ENCODE measurements at regions not wholly inside any gene's neighbourhood (a gene's known extent, or its start where the extent isn't known, plus 50 kb on each side); places are given as distances from the start of the nearest gene placed in this dataset.

DNA sequence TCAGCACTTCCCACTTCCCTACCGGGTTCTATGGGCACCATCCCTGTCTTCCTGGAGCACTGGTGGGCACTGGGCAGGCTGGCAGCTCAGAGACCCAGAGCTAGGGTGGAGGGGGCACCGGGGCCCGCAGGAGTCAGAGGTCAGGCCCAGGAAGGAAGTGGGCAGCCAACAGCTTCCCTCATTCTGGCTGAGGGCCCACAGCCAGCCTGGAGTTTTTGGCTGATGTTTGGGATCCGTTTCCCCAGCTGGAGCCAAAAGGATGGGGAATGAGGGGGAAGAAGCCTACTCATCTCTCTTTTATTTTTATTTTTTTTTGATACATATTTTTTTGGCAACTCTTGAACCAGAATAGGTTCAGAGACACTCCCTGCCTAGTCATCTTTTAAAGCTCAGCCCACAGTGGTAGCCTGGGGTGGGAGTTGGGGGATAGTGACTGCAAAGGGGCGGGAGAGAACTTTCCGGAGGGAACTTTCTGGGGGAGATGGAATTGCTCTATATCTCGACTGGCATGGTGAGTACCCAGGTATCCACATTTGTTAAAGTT is 54.2 kb upstream of the MLN start:
- H3F3A ChIP-seq (ENCODE audit: control insufficient read depth, insufficient read depth): no peaks in the 10 kb centered on the region
- H3K4me3 ChIP-seq (ENCODE audit: low read length): no peak overlapping the region
- no peaks in the 10 kb centered on the region for H3K79me2 ChIP-seq (ENCODE audit: control insufficient read depth, low read length)
- H4K20me1 ChIP-seq (ENCODE audit: control insufficient read depth, insufficient read depth, low read depth, low read length): 0 out of 2 replicates have a peak, but pooled peaks cover 6% of the 10 kb centered on the region
- no peaks in the 10 kb centered on the region for H3K36me3 ChIP-seq (ENCODE audit: control insufficient read depth, low read length)
- H3K9me3 ChIP-seq (ENCODE audit: control insufficient read depth, insufficient read depth, low read length): no peaks in the 10 kb centered on the region
- no peak overlapping the region for H3K4me2 ChIP-seq (ENCODE audit: low read length)
- H3K4me1 ChIP-seq (ENCODE audit: control insufficient read depth, low read length): peaks cover 11% of the 10 kb centered on the region
- H3K27ac ChIP-seq (ENCODE audit: low read depth, low read length): no peak overlapping the region
- TF ChIP-seq, protein P1, sequence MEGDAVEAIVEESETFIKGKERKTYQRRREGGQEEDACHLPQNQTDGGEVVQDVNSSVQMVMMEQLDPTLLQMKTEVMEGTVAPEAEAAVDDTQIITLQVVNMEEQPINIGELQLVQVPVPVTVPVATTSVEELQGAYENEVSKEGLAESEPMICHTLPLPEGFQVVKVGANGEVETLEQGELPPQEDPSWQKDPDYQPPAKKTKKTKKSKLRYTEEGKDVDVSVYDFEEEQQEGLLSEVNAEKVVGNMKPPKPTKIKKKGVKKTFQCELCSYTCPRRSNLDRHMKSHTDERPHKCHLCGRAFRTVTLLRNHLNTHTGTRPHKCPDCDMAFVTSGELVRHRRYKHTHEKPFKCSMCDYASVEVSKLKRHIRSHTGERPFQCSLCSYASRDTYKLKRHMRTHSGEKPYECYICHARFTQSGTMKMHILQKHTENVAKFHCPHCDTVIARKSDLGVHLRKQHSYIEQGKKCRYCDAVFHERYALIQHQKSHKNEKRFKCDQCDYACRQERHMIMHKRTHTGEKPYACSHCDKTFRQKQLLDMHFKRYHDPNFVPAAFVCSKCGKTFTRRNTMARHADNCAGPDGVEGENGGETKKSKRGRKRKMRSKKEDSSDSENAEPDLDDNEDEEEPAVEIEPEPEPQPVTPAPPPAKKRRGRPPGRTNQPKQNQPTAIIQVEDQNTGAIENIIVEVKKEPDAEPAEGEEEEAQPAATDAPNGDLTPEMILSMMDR (IDR thresholded peaks at IDR 0.05; ENCODE audit: low read depth, low read length, poor library complexity, severe bottlenecking): no peak
- no peak for TF ChIP-seq EZH2phosphoT487 (IDR thresholded peaks at IDR 0.05; ENCODE audit: borderline replicate concordance, low read length)
- peaks cover 38% of the 10 kb centered on the region for H3K27me3 ChIP-seq (ENCODE audit: control insufficient read depth, low read length)
- H3K9me2 ChIP-seq (replicated peaks; ENCODE audit: control insufficient read depth, low read length): no peaks in the 10 kb centered on the region

DNA sequence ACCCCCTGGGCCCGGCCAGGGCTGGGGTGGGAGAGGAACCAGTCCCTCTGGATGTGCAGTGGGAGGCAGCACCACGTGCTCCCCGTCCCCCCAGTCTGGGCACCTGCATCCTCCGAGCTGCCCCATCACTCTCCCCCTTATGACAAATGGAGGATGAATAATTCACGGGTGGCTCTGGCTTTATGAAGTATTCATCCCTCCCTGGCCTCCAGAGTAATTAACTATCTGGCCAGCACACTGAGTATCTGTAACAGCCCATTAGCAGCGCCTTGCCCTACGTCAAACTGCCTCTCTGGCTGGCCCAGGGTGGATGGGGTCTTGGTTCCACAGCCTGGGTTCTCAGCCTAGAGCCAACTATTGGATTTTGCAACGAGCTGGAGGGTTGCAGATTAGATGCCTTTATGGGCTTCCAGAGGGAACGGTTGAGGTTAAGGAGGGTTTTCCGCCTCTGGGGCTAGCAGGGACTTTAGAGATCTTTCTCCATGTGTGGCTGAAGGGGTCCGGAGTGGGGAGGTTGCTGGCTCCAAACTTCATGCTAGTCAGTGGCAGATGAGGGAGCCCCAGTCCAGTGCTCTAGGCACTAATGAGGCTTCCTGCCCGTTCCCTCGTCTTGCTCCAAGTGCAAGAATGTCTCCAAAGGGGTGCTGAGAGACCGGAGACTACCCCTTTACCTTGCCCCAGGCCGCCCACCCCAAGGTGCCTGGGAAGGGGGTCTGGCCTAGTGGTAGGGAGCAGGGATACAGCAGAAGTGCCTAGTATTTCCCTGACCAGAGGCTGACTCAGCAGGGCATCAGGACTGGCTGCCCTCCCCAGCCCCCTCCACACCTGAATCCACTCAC is 53.5 kb upstream of the MLN start:
- peaks cover 11% of the 10 kb centered on the region for H3K4me1 ChIP-seq (ENCODE audit: control insufficient read depth, low read length)
- peaks cover 38% of the 10 kb centered on the region for H3K27me3 ChIP-seq (ENCODE audit: control insufficient read depth, low read length)

DNA sequence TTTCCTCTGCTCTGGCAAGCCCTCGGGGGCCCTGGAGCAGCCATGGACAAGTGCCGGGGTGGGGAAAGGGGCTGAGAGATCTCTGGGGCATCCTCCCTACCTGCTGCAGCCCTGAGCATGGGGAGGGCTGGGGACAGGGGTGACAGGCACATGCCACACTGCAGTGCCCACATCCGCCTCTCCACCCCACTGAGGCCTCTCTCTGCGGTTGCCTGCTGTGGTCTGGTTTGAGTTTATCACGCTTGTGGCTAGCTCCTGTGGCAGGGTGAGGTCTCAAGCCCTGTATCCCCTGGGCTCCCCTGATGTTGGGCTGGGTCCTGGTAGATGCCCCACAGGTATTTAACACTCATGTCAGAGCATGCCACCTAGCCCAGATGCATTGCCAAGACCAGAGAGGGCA is 52.9 kb upstream of the MLN start:
- no peak for TF ChIP-seq EZH2phosphoT487 (IDR thresholded peaks at IDR 0.05; ENCODE audit: borderline replicate concordance, low read length)
- TF ChIP-seq, protein P1 (IDR thresholded peaks at IDR 0.05; ENCODE audit: low read depth, low read length, poor library complexity, severe bottlenecking): no peak
- Histone ChIP-seq H4K20me1 (ENCODE audit: control insufficient read depth, insufficient read depth, low read depth, low read length) (0 out of 2 replicates have a peak, but pooled peaks cover 6% of the 10 kb centered on the region), H3K36me3 (ENCODE audit: control insufficient read depth, low read length) (no peaks in the 10 kb centered on the region), H3K4me3 (ENCODE audit: low read length) (no peak overlapping the region), H3K27ac (ENCODE audit: low read depth, low read length) (no peak overlapping the region), H3K79me2 (ENCODE audit: control insufficient read depth, low read length) (no peaks in the 10 kb centered on the region), H3K4me1 (ENCODE audit: control insufficient read depth, low read length) (peaks cover 11% of the 10 kb centered on the region), H3K4me2 (ENCODE audit: low read length) (no peak overlapping the region), H3K9me2 (replicated peaks; ENCODE audit: control insufficient read depth, low read length) (no peaks in the 10 kb centered on the region), H3F3A (ENCODE audit: control insufficient read depth, insufficient read depth) (no peaks in the 10 kb centered on the region), H3K9me3 (ENCODE audit: control insufficient read depth, insufficient read depth, low read length) (no peaks in the 10 kb centered on the region), H3K27me3 (ENCODE audit: control insufficient read depth, low read length) (peaks cover 38% of the 10 kb centered on the region)

More for the DNA sequence above, 53.5 kb upstream of the MLN start:
- Histone ChIP-seq H4K20me1 (ENCODE audit: control insufficient read depth, insufficient read depth, low read depth, low read length) (0 out of 2 replicates have a peak, but pooled peaks cover 6% of the 10 kb centered on the region), H3K79me2 (ENCODE audit: control insufficient read depth, low read length) (no peaks in the 10 kb centered on the region), H3K9me3 (ENCODE audit: control insufficient read depth, insufficient read depth, low read length) (no peaks in the 10 kb centered on the region), H3K4me3 (ENCODE audit: low read length) (no peak overlapping the region), H3K4me2 (ENCODE audit: low read length) (no peak overlapping the region), H3K36me3 (ENCODE audit: control insufficient read depth, low read length) (no peaks in the 10 kb centered on the region), H3K27ac (ENCODE audit: low read depth, low read length) (no peak overlapping the region), H3K9me2 (replicated peaks; ENCODE audit: control insufficient read depth, low read length) (no peaks in the 10 kb centered on the region), H3F3A (ENCODE audit: control insufficient read depth, insufficient read depth) (no peaks in the 10 kb centered on the region)
- TF ChIP-seq, protein P1 (IDR thresholded peaks at IDR 0.05; ENCODE audit: low read depth, low read length, poor library complexity, severe bottlenecking): no peak
- no peak for TF ChIP-seq EZH2phosphoT487 (IDR thresholded peaks at IDR 0.05; ENCODE audit: borderline replicate concordance, low read length)
